Body of pancreas (tissue), 4 donors: ENCODE measurements at regions not wholly inside any gene's neighbourhood (a gene's known extent, or its start where the extent isn't known, plus 50 kb on each side); places are given as distances from the start of the nearest gene placed in this dataset.

Experiments
- ATAC-seq: fragments of 150-250 bp; one replicate; pipeline ENCODE4 v1.9.1; 2016
- DNase-seq, 4 donors: peaks; one replicate each; pipeline ENCODE4 v3.0.0-alpha.2; 2019
- H3K27ac ChIP-seq, 4 donors: fragments of 200-600 bp; sonication (generic); 1 replicate in 3 of 4; 2 replicates in 1 of 4; pipeline versions ENCODE4 v1.5.1 to v1.6.1; 2016 to 2019; ENCODE audit warnings: mild to moderate bottlenecking in 1 of 4, mixed read lengths in 1 of 4, moderate library complexity in 1 of 4
- H3K27me3 ChIP-seq, 2 donors: fragments of 200-600 bp; sonication (generic); one replicate each; pipeline ENCODE4 v1.6.0; 2016; ENCODE audit warnings: mild to moderate bottlenecking in 1 of 2
- H3K36me3 ChIP-seq, 2 donors: fragments of 200-600 bp; sonication (generic); replicated peaks in 1 of 2; 2 replicates each; pipeline ENCODE4 v1.5.1; 2016; ENCODE audit warnings: low read depth in 2 of 2; ENCODE audit not compliant: insufficient read depth in 1 of 2
- H3K4me1 ChIP-seq: fragments of 200-600 bp; sonication (generic); one replicate; pipeline ENCODE4 v1.6.0; 2016
- H3K4me3 ChIP-seq, 2 donors: fragments of 200-600 bp; sonication (generic); 1 replicate in 1 of 2; 2 replicates in 1 of 2; pipeline ENCODE4 v1.5.1; 2016 to 2019
- H3K9me3 ChIP-seq, 3 donors: fragments of 200-600 bp; sonication (generic); 1 replicate in 2 of 3; 2 replicates in 1 of 3; pipeline ENCODE4 v1.5.1; 2016
- POLR2A ChIP-seq, 3 donors: fragments of 450-650 bp; IDR thresholded peaks; one replicate each; pipeline ENCODE4 v1.6.1; 2016; ENCODE audit warnings: antibody characterized with exemption in 3 of 3, mild to moderate bottlenecking in 2 of 3
- WGBS, 2 donors: methylation state at CpG; one replicate each; pipeline ENCODE4 v1.1.5; 2017; 5-methylcytosine and 5-hydroxymethylcytosine counted together
- intact Hi-C: fragments of 100-400 bp; cut with DNase I; formaldehyde crosslinking; loops from one replicate; pipeline ENCODE4 v1.15.1; 2023
- TF ChIP-seq, protein P1 (sequence below), 7 experiments: fragments of 450-650 bp in 4 of 7; fragments of 200-600 bp in 3 of 7; sonication (generic) in 3 of 7; IDR thresholded peaks; one replicate each; pipeline ENCODE4 v1.5.1; 2016 to 2019; ENCODE audit warnings: antibody characterized with exemption in 7 of 7

DNA sequence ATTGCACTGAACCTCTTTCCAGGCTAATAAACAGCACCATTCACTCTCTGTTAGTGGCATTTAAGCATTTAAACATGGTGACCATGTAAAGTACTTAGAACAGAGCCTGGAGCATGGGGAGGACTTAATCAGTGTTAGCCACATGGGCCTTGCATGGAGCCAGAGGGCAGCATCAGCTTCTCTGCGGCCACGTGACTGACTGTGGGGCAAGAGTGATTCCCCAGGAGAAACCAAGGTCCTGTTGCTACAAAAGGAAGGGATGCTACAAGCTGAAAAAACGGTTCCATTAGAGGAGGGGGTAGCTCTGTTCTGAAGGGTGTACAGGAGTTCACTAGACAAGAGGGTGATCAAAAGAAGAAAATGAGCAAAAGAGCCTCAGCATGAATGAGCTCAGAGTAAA is 256.8 kb downstream of the MATN1 start:
- intact Hi-C loops, result no loop called here
- no peak overlapping the region for H3K4me3 ChIP-seq
- DNase-seq, result no peak
- H3K27ac ChIP-seq, result no peak overlapping the region
- H3K27me3 ChIP-seq, result no peaks in the 10 kb centered on the region
- TF ChIP-seq, protein P1, sequence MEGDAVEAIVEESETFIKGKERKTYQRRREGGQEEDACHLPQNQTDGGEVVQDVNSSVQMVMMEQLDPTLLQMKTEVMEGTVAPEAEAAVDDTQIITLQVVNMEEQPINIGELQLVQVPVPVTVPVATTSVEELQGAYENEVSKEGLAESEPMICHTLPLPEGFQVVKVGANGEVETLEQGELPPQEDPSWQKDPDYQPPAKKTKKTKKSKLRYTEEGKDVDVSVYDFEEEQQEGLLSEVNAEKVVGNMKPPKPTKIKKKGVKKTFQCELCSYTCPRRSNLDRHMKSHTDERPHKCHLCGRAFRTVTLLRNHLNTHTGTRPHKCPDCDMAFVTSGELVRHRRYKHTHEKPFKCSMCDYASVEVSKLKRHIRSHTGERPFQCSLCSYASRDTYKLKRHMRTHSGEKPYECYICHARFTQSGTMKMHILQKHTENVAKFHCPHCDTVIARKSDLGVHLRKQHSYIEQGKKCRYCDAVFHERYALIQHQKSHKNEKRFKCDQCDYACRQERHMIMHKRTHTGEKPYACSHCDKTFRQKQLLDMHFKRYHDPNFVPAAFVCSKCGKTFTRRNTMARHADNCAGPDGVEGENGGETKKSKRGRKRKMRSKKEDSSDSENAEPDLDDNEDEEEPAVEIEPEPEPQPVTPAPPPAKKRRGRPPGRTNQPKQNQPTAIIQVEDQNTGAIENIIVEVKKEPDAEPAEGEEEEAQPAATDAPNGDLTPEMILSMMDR (IDR thresholded peaks at IDR 0.05), result no peak
- no peak for TF ChIP-seq POLR2A (IDR thresholded peaks at IDR 0.05)
- no peak for ATAC-seq
- 63 to 74% methylated on average over 3 of the region's 3 CpGs for WGBS, 2 donors
- H3K36me3 ChIP-seq, result no peaks in the 10 kb centered on the region
- H3K9me3 ChIP-seq, result no peaks in the 10 kb centered on the region
- no peaks in the 10 kb centered on the region for H3K4me1 ChIP-seq

DNA sequence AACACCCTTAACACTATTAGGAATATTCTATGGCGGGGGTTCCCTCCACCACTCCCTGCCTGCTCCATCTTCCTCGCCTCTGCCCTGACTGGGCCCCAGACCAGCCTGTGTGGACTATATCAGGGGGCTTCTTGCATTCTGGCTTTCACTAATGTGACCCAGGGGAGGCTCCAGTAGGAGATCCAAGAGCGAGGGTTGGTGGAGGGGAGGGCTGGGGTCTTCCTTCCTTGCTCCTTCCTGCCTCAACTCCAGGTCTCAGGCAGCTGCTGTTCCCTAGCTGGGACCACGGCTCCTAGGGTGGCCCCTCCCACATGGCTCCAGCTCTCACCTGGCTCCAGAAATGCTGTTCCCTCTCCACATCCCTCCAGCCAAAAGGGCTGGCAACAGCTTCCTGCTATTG is 257.4 kb downstream of the MATN1 start:
- Histone ChIP-seq H3K4me3 (no peak overlapping the region), H3K9me3 (no peaks in the 10 kb centered on the region), H3K4me1 (no peaks in the 10 kb centered on the region), H3K27ac (no peak overlapping the region), H3K27me3 (no peaks in the 10 kb centered on the region), H3K36me3 (no peaks in the 10 kb centered on the region)
- DNase-seq, result no peak
- no peak for ATAC-seq
- TF ChIP-seq, protein P1 (IDR thresholded peaks at IDR 0.05), result no peak
- no peak for TF ChIP-seq POLR2A (IDR thresholded peaks at IDR 0.05)
- intact Hi-C loops, result no loop called here
- 67 to 68% methylated on average over 4 of the region's 4 CpGs for WGBS, 2 donors

DNA sequence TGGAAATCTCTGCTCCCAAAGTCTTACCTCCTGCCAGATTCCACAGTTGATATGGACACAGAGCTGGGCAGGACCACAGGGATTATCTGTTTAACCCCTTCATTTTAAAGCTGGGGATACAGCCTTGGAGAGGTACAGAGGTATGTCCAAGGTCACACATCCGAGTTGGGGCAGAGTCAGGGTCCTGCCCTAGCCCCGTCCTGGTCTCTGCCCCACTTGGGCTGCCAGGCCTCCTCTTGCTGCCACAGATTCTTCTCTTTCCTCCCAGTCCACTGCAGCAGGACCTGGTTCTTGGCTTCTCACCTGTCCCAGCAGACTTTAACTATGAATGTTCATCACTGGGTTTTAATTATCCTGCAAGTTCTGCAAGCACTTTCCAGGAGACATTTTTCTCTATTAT is 258.3 kb downstream of the MATN1 start:
- intact Hi-C loops, result no loop called here
- Histone ChIP-seq H3K27me3 (no peaks in the 10 kb centered on the region), H3K4me3 (no peak overlapping the region), H3K9me3 (peaks cover 0 to 4% (median 0%) of the 10 kb centered on the region in 3 donors), H3K36me3 (no peaks in the 10 kb centered on the region), H3K27ac (no peak overlapping the region), H3K4me1 (no peaks in the 10 kb centered on the region)
- WGBS, 2 donors, result 55 to 59% methylated on average over 2 of the region's 2 CpGs
- ATAC-seq (no peak), DNase-seq (no peak)
- TF ChIP-seq, protein P1 (IDR thresholded peaks at IDR 0.05), result no peak
- TF ChIP-seq POLR2A (IDR thresholded peaks at IDR 0.05), result no peak

- H3K4me1 ChIP-seq, result no peaks in the 10 kb centered on the region
- no peak overlapping the region for H3K27ac ChIP-seq
- peaks cover 0 to 4% (median 0%) of the 10 kb centered on the region in 3 donors for H3K9me3 ChIP-seq
- 94 to 96% methylated on average over 1 of the region's 1 CpG for WGBS, 2 donors
- intact Hi-C loops, result no loop called here
- no peaks in the 10 kb centered on the region for H3K36me3 ChIP-seq
- ATAC-seq (no peak), DNase-seq (no peak)
- H3K27me3 ChIP-seq, result no peaks in the 10 kb centered on the region
- no peak overlapping the region for H3K4me3 ChIP-seq
- TF ChIP-seq, protein P1 (IDR thresholded peaks at IDR 0.05), result no peak
- TF ChIP-seq POLR2A (IDR thresholded peaks at IDR 0.05), result no peak
Observed at GRCh38 chr1:30464187-30464617, 259.2 kb downstream of the MATN1 start.

DNA sequence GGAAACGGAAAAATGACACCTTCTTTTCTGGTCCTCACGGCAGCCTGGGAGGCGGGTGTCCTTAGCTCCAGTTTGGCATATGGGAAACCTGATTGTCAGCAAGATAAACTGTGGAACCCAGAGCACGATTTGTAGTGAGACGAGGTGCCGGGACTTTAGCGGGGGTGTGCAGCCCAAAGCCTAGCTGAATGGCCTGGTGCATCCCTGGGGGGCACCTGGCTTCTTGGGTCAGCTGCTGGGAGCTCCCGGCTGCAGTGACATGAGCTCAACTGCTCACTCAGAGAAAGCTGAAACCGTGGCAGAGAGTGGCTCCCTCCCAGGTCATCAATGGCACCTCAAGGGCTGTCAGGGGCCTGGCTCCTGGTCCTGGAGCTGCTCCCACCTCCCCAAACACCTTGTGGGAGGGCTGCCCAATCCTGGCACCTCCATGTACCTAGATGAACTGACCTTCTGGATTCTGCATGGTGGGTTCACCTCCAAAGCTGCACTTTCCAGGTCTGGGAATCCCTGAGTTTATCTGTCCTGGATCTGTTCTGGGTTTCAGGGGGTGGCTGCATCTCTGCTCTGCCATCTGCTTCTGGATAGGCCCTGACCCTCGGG is 260.5 kb downstream of the MATN1 start:
- H3K4me1 ChIP-seq, result no peaks in the 10 kb centered on the region
- no peaks in the 10 kb centered on the region for H3K36me3 ChIP-seq
- H3K9me3 ChIP-seq, result peaks cover 0 to 4% (median 0%) of the 10 kb centered on the region in 3 donors
- no peaks in the 10 kb centered on the region for H3K27me3 ChIP-seq
- WGBS, 2 donors, result 65 to 73% methylated on average over 4 to 9 of the region's 10 CpGs
- TF ChIP-seq, protein P1 (IDR thresholded peaks at IDR 0.05), result no peak
- no peak for TF ChIP-seq POLR2A (IDR thresholded peaks at IDR 0.05)
- no peak for DNase-seq
- H3K27ac ChIP-seq, result no peak overlapping the region
- intact Hi-C loops, result no loop called here
- H3K4me3 ChIP-seq, result no peak overlapping the region
- no peak for ATAC-seq
